ENCODE measurements at regions not wholly inside any gene's neighbourhood (a gene's known extent, or its start where the extent isn't known, plus 50 kb on each side); places are given as distances from the start of the nearest gene placed in this dataset.

- DNase-seq = no peak
Measured at GRCh38 chr3:3628676-3629328, 170.4 kb upstream of the LRRN1 start.

GRCh38 chr3:3627114-3627513 is 172.1 kb upstream of the LRRN1 start:
- DNase-seq = no peak

GRCh38 chr3:3625544-3626271 is 173.5 kb upstream of the LRRN1 start:
- DNase-seq = no peak

- no peak for DNase-seq
Measured at GRCh38 chr3:3619815-3620214, 179.4 kb upstream of the LRRN1 start.

GRCh38 chr3:3618623-3619022 is 180.6 kb upstream of the LRRN1 start:
- no peak for DNase-seq

- no peak for DNase-seq
Measured at GRCh38 chr3:3615533-3615932, 183.7 kb upstream of the LRRN1 start.

GRCh38 chr3:3610581-3611298 is 188.5 kb upstream of the LRRN1 start:
- DNase-seq = no peak

- DNase-seq = no peak
Measured at GRCh38 chr3:3606321-3606720, 192.9 kb upstream of the LRRN1 start.

- no peak for DNase-seq
Measured at GRCh38 chr3:3605226-3605625, 194.0 kb upstream of the LRRN1 start.

GRCh38 chr3:3603351-3603750 is 195.9 kb upstream of the LRRN1 start:
- DNase-seq = no peak

- DNase-seq = no peak
Measured at GRCh38 chr3:3600665-3601340, 198.4 kb upstream of the LRRN1 start.

GRCh38 chr3:3599016-3599415 is 200.2 kb upstream of the LRRN1 start:
- DNase-seq = no peak

- DNase-seq = no peak
Measured at GRCh38 chr3:3594986-3595385, 204.2 kb upstream of the LRRN1 start.

GRCh38 chr3:3589715-3590130 is 209.5 kb upstream of the LRRN1 start:
- peak in 1 of 2 donors; percentile 2 for DNase-seq

GRCh38 chr3:3587647-3587972 is 211.6 kb upstream of the LRRN1 start:
- no peak for DNase-seq

GRCh38 chr3:3586843-3587646 is 212.2 kb upstream of the LRRN1 start:
- DNase-seq = no peak

- no peak for DNase-seq
Measured at GRCh38 chr3:3586336-3586735, 212.9 kb upstream of the LRRN1 start.

GRCh38 chr3:3579658-3580057 is 219.6 kb upstream of the LRRN1 start:
- no peak for DNase-seq

GRCh38 chr3:3578718-3579117 is 220.5 kb upstream of the LRRN1 start:
- DNase-seq = peak in 1 of 2 donors; percentile 4

- no peak for DNase-seq
Measured at GRCh38 chr3:3577823-3578222, 221.4 kb upstream of the LRRN1 start.

- no peak for DNase-seq
Measured at GRCh38 chr3:3573341-3573740, 225.9 kb upstream of the LRRN1 start.

GRCh38 chr3:3560591-3561311 is 238.5 kb upstream of the LRRN1 start:
- no peak for DNase-seq
